Sigmoid colon (tissue), 6 donors: ENCODE measurements at regions not wholly inside any gene's neighbourhood (a gene's known extent, or its start where the extent isn't known, plus 50 kb on each side); places are given as distances from the start of the nearest gene placed in this dataset.

Experiments
- DNase-seq: peaks from one replicate; pipeline ENCODE4 v3.0.0-alpha.2; 2019
- H3K27ac ChIP-seq, 4 donors: fragments of 200-600 bp; sonication (generic); one replicate each; pipeline ENCODE4 v1.5.1; 2016 to 2019; ENCODE audit warnings: mild to moderate bottlenecking in 1 of 4
- H3K27me3 ChIP-seq, 3 donors: fragments of 200-600 bp; sonication (generic); one replicate each; pipeline ENCODE4 v1.5.1; 2019; ENCODE audit warnings: mild to moderate bottlenecking in 1 of 3
- H3K36me3 ChIP-seq, 4 donors: fragments of 200-600 bp; sonication (generic); one replicate each; pipeline ENCODE4 v1.5.1; 2016 to 2019
- H3K4me1 ChIP-seq, 4 donors: fragments of 200-600 bp; sonication (generic); one replicate each; pipeline ENCODE4 v1.5.1; 2017 to 2019
- H3K4me3 ChIP-seq, 4 donors: fragments of 200-600 bp; sonication (generic); one replicate each; pipeline ENCODE4 v1.5.1; 2017 to 2019; ENCODE audit warnings: mild to moderate bottlenecking in 2 of 4, moderate library complexity in 1 of 4
- H3K9me3 ChIP-seq, 4 donors: fragments of 200-600 bp in 3 of 4; sonication (generic) in 3 of 4; one replicate each; pipeline versions ENCODE4 v1.5.1 to v1.6.1; 2013 to 2019
- EP300 ChIP-seq, 4 donors: sonication (generic); formaldehyde crosslinking; IDR thresholded peaks; one replicate each; pipeline ENCODE4 v1.6.1; 2017; ENCODE audit warnings: antibody characterized with exemption in 4 of 4
- POLR2A ChIP-seq, 2 donors: fragments of 450-650 bp; IDR thresholded peaks; one replicate each; pipeline ENCODE4 v1.6.1; 2016; ENCODE audit warnings: antibody characterized with exemption in 2 of 2, mild to moderate bottlenecking in 2 of 2, moderate library complexity in 2 of 2
- POLR2AphosphoS5 ChIP-seq, 4 donors: sonication (generic); formaldehyde crosslinking; IDR thresholded peaks; one replicate each; pipeline ENCODE4 v1.6.1; 2017; ENCODE audit warnings: antibody characterized with exemption in 4 of 4
- WGBS, 2 donors: extraction: QIAGEN DNeasy Blood & Tissue Kit; methylation state at CpG; one replicate each; pipeline ENCODE4 v1.1.7; 2013; 5-methylcytosine and 5-hydroxymethylcytosine counted together
- intact Hi-C: fragments of 100-400 bp; cut with DNase I; formaldehyde crosslinking; loops from one replicate; pipeline ENCODE4 v1.15.1; 2023
- TF ChIP-seq, protein P1 (sequence below), 4 experiments: fragments of 450-650 bp in 3 of 4; fragments of 200-600 bp in 1 of 4; IDR thresholded peaks; one replicate each; pipeline ENCODE4 v1.5.1; 2016 to 2019; ENCODE audit warnings: antibody characterized with exemption in 4 of 4, mild to moderate bottlenecking in 3 of 4, moderate library complexity in 2 of 4
- donor health status: healthy with polysubstance abuse.
- donor health status: healthy.

DNA sequence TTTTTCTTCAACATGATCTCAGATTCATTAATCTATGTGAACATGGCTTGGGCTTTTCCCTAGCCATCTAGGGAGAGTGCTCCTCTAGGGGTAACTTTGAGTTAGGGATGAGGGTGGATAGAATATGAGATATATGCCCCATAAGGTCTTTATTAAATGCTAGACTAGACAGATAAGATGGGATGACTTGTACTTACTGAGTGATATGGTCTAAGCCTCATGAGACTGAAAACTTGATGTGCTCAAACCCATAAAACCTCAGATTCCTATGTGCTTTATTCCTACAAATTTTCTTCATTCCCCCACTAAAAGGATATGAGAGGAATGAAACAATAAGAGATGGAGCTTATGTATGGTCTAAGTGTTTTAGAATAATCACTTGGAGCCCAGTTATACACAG is 386.6 kb downstream of the YTHDC2 start:
- Histone ChIP-seq H3K9me3 (no peaks in the 10 kb centered on the region), H3K27me3 (no peaks in the 10 kb centered on the region), H3K27ac (no peak overlapping the region), H3K4me1 (no peaks in the 10 kb centered on the region), H3K4me3 (no peak overlapping the region), H3K36me3 (no peaks in the 10 kb centered on the region)
- no peak for DNase-seq
- intact Hi-C loops: no loop called here
- TF ChIP-seq, protein P1, sequence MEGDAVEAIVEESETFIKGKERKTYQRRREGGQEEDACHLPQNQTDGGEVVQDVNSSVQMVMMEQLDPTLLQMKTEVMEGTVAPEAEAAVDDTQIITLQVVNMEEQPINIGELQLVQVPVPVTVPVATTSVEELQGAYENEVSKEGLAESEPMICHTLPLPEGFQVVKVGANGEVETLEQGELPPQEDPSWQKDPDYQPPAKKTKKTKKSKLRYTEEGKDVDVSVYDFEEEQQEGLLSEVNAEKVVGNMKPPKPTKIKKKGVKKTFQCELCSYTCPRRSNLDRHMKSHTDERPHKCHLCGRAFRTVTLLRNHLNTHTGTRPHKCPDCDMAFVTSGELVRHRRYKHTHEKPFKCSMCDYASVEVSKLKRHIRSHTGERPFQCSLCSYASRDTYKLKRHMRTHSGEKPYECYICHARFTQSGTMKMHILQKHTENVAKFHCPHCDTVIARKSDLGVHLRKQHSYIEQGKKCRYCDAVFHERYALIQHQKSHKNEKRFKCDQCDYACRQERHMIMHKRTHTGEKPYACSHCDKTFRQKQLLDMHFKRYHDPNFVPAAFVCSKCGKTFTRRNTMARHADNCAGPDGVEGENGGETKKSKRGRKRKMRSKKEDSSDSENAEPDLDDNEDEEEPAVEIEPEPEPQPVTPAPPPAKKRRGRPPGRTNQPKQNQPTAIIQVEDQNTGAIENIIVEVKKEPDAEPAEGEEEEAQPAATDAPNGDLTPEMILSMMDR (IDR thresholded peaks at IDR 0.05): no peak
- TF ChIP-seq POLR2AphosphoS5 (IDR thresholded peaks at IDR 0.05) (no peak), POLR2A (IDR thresholded peaks at IDR 0.05) (no peak), EP300 (IDR thresholded peaks at IDR 0.05) (no peak)

DNA sequence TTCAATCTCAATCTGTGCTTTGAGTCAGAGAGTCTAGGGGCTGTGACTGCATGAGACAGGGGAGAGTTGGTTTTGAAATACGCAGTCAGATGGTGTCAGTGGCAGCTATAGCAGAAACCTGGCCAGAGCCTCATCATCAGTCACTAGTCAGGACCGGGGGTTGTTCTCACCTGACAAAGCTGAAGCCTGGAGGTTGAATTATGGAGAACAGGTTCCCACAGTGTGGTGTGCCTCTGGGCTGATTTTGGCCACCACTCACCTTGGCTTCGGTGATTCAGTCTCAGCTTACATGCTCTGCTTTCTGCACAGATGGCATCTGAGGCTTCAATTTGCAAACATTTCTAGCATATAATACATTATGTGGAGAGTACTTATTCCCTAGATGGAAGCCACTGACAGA is 387.3 kb downstream of the YTHDC2 start:
- H3K4me3 ChIP-seq: no peak overlapping the region
- intact Hi-C loops: no loop called here
- H3K9me3 ChIP-seq: no peaks in the 10 kb centered on the region
- no peaks in the 10 kb centered on the region for H3K36me3 ChIP-seq
- TF ChIP-seq EP300 (IDR thresholded peaks at IDR 0.05) (no peak), POLR2AphosphoS5 (IDR thresholded peaks at IDR 0.05) (no peak), POLR2A (IDR thresholded peaks at IDR 0.05) (no peak)
- TF ChIP-seq, protein P1 (IDR thresholded peaks at IDR 0.05): no peak
- no peak for DNase-seq
- H3K27me3 ChIP-seq: no peaks in the 10 kb centered on the region
- WGBS, 2 donors: 70 to 78% methylated on average over 3 of the region's 3 CpGs
- H3K4me1 ChIP-seq: no peaks in the 10 kb centered on the region
- H3K27ac ChIP-seq: no peak overlapping the region

DNA sequence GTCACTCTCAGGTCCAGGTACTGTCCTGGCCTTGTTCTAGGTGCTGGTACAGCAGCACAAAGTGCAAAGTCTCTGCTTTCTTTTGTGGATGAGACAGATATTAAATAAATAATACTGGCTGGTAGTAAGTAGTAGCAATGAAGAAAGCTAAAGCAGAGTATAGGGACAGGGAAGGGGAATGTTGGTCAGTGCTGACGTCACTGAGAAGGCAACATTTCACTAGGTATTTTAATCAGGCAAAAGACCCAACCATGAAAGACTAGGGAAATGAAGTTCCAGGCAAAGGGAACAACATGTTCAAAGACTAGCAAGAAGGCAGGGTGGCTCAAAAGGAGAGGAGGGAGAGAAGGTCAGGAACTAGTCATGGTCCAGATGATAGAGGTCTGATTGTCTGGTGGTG is 388.2 kb downstream of the YTHDC2 start:
- intact Hi-C loops: no loop called here
- Histone ChIP-seq H3K9me3 (no peaks in the 10 kb centered on the region), H3K4me3 (no peak overlapping the region), H3K36me3 (no peaks in the 10 kb centered on the region), H3K27ac (no peak overlapping the region), H3K27me3 (no peaks in the 10 kb centered on the region), H3K4me1 (no peaks in the 10 kb centered on the region)
- WGBS, 2 donors: 69 to 75% methylated on average over 1 of the region's 1 CpG
- no peak for TF ChIP-seq POLR2AphosphoS5 (IDR thresholded peaks at IDR 0.05)
- TF ChIP-seq EP300 (IDR thresholded peaks at IDR 0.05): no peak
- no peak for TF ChIP-seq POLR2A (IDR thresholded peaks at IDR 0.05)
- TF ChIP-seq, protein P1 (IDR thresholded peaks at IDR 0.05): no peak
- DNase-seq: no peak

DNA sequence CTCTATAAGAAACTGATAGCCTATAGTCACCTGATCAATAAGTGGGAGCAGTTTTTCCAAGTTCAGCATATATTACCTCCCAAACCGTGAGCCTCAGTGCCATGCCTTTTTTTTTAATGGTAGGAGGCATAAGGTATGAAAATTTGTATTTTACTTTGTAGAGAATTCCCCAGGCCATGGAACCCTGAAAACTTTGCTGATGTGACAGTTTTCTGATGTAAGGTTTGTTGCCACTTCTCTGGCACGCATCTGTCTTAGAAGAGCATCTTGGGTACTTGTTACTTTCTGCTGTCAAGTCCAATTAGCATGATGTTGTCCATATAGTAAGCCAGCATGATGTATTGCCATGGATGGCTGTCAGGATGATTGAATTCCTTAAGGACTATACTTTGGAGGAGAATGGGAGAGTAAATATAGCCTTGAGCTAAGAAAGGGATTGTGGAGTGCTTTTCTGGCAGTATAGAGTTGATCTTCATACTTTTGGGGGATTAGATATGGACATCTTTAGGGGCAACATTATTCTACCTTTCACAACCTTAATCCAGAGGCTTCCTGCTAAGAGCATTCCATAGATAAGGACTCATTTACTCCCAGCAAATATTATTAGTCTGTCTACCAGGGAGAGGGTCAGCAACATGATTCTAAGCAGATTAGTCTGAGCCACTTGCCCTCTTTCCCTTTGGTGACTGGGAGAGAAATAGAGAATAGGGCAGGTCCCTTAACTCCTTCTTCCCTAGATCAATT is 389.6 kb downstream of the YTHDC2 start:
- 60 to 66% methylated on average over 2 of the region's 2 CpGs for WGBS, 2 donors
- Histone ChIP-seq H3K9me3 (no peaks in the 10 kb centered on the region), H3K4me3 (no peak overlapping the region), H3K36me3 (no peaks in the 10 kb centered on the region), H3K4me1 (no peaks in the 10 kb centered on the region), H3K27ac (no peak overlapping the region), H3K27me3 (no peaks in the 10 kb centered on the region)
- no peak for DNase-seq
- TF ChIP-seq EP300 (IDR thresholded peaks at IDR 0.05): no peak
- no peak for TF ChIP-seq POLR2AphosphoS5 (IDR thresholded peaks at IDR 0.05)
- TF ChIP-seq, protein P1 (IDR thresholded peaks at IDR 0.05): no peak
- TF ChIP-seq POLR2A (IDR thresholded peaks at IDR 0.05): no peak
- intact Hi-C loops: no loop called here

DNA sequence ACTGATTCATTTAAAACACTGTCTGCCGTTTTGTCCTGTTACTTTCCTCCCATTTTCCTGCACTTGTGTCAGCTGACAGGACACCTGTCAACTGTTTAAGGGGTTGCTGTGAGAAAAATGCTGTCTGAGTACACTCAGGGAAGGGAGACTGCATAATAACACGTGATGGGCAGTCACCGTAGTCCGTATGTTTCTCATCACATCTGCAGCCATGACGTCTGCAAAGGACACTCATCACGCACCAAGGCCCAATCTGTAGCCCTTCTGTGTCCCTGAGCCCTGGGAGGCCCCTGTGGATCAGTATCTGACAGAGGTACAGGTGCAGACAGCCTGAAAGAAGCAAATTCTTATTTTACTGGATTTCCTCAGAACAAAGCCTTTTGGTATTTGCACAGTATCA is 396.3 kb downstream of the YTHDC2 start:
- Histone ChIP-seq H3K27me3 (no peaks in the 10 kb centered on the region), H3K4me3 (no peak overlapping the region), H3K36me3 (no peaks in the 10 kb centered on the region), H3K27ac (no peak overlapping the region), H3K9me3 (no peaks in the 10 kb centered on the region), H3K4me1 (no peaks in the 10 kb centered on the region)
- no peak for DNase-seq
- 73 to 77% methylated on average over 6 of the region's 6 CpGs for WGBS, 2 donors
- TF ChIP-seq POLR2AphosphoS5 (IDR thresholded peaks at IDR 0.05) (no peak), EP300 (IDR thresholded peaks at IDR 0.05) (no peak), POLR2A (IDR thresholded peaks at IDR 0.05) (no peak)
- TF ChIP-seq, protein P1 (IDR thresholded peaks at IDR 0.05): no peak
- intact Hi-C loops: no loop called here
